Smooth muscle cell (in vitro differentiated cells): ENCODE measurements at regions not wholly inside any gene's neighbourhood (a gene's known extent, or its start where the extent isn't known, plus 50 kb on each side); places are given as distances from the start of the nearest gene placed in this dataset.

Experiments
- DNase-seq: peaks from one replicate; lab custom pipeline; 2025; ENCODE audit not compliant: unreplicated experiment; lab: John Stamatoyannopoulos, UW
- H2AFZ ChIP-seq: fragments of 200-600 bp; sonication (generic); 2 replicates; pipeline ENCODE4 v1.6.0; 2016; ENCODE audit warnings: antibody characterized with exemption, low read depth, mild to moderate bottlenecking
- H3F3A ChIP-seq: fragments of 200-600 bp; sonication (generic); 2 replicates; pipeline ENCODE4 v1.6.0; 2017; ENCODE audit warnings: antibody characterized with exemption, low read depth
- H3K27ac ChIP-seq: fragments of 200-600 bp; sonication (generic); 2 replicates; pipeline ENCODE4 v1.5.1; 2016; ENCODE audit warnings: low read depth, mild to moderate bottlenecking
- H3K27me3 ChIP-seq: fragments of 200-600 bp; sonication (generic); 2 replicates; pipeline ENCODE4 v1.6.1; 2016; ENCODE audit warnings: low read depth, mild to moderate bottlenecking
- H3K36me3 ChIP-seq: fragments of 200-600 bp; sonication (generic); 2 replicates; pipeline ENCODE4 v1.5.1; 2016; ENCODE audit warnings: low read depth
- H3K4me1 ChIP-seq: fragments of 200-600 bp; sonication (generic); 2 replicates; pipeline ENCODE4 v1.5.1; 2016; ENCODE audit warnings: low read depth
- H3K4me2 ChIP-seq: fragments of 200-600 bp; sonication (generic); 2 replicates; pipeline ENCODE4 v1.6.0; 2016; ENCODE audit warnings: mild to moderate bottlenecking
- H3K4me3 ChIP-seq: fragments of 200-600 bp; sonication (generic); 2 replicates; pipeline ENCODE4 v1.5.1; 2016; ENCODE audit warnings: mild to moderate bottlenecking
- H3K79me2 ChIP-seq: fragments of 200-600 bp; sonication (generic); 2 replicates; pipeline ENCODE4 v1.6.0; 2016; ENCODE audit warnings: low read depth, mild to moderate bottlenecking
- H3K9ac ChIP-seq: fragments of 200-600 bp; sonication (generic); 2 replicates; pipeline ENCODE4 v1.6.0; 2016; ENCODE audit warnings: low read depth
- H3K9me3 ChIP-seq: fragments of 200-600 bp; sonication (generic); replicated peaks from 2 replicates; pipeline ENCODE4 v1.5.1; 2016; ENCODE audit warnings: low read depth
- H4K20me1 ChIP-seq: fragments of 200-600 bp; sonication (generic); 2 replicates; pipeline ENCODE4 v1.6.0; 2016; ENCODE audit warnings: low read depth
- WGBS: methylation state at CpG from one replicate; pipeline ENCODE4 v1.1.7; 2016; ENCODE audit warnings: low lambda C conversion rate; 5-methylcytosine and 5-hydroxymethylcytosine counted together
- TF ChIP-seq, protein P1 (sequence below): fragments of 200-600 bp; sonication (generic); IDR thresholded peaks from 2 replicates; pipeline ENCODE4 v1.5.1; 2017; ENCODE audit warnings: borderline replicate concordance, mild to moderate bottlenecking, antibody characterized with exemption; ENCODE audit not compliant: insufficient read depth, poor library complexity, severe bottlenecking

DNA sequence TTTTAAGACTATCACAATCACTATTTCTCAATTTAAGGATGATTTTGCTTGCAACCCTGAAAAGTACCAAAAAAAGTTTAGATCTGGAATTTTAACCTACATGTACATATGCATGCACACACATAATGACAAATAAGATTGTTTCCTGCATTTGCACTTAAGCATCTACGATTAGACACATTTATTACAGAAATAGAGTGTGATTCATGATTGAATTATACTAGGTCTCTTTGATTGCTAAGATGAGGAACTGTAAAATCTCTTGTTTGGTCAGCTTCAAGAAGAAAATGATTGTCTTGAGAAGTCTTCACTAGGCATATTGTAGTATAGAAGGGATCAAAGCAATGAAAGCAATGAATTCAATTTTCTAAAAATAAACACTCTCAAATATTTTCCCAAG, 185.9 kb upstream of the AGR3 start:
- Histone ChIP-seq H3K79me2 (no peaks in the 10 kb centered on the region), H2AFZ (peak overlapping the region; percentile 6), H3K36me3 (no peaks in the 10 kb centered on the region), H4K20me1 (no peaks in the 10 kb centered on the region), H3K27me3 (no peaks in the 10 kb centered on the region), H3K27ac (no peak overlapping the region), H3K9me3 (no peaks in the 10 kb centered on the region), H3K4me2 (peak overlapping the region; percentile 33), H3K4me3 (no peak overlapping the region), H3K4me1 (peaks cover 5% of the 10 kb centered on the region), H3K9ac (no peak overlapping the region), H3F3A (peaks cover 7% of the 10 kb centered on the region)
- 93% methylated on average over 1 of the region's 1 CpG for WGBS
- TF ChIP-seq, protein P1, sequence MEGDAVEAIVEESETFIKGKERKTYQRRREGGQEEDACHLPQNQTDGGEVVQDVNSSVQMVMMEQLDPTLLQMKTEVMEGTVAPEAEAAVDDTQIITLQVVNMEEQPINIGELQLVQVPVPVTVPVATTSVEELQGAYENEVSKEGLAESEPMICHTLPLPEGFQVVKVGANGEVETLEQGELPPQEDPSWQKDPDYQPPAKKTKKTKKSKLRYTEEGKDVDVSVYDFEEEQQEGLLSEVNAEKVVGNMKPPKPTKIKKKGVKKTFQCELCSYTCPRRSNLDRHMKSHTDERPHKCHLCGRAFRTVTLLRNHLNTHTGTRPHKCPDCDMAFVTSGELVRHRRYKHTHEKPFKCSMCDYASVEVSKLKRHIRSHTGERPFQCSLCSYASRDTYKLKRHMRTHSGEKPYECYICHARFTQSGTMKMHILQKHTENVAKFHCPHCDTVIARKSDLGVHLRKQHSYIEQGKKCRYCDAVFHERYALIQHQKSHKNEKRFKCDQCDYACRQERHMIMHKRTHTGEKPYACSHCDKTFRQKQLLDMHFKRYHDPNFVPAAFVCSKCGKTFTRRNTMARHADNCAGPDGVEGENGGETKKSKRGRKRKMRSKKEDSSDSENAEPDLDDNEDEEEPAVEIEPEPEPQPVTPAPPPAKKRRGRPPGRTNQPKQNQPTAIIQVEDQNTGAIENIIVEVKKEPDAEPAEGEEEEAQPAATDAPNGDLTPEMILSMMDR, result no peak
- DNase-seq, result no peak

DNA sequence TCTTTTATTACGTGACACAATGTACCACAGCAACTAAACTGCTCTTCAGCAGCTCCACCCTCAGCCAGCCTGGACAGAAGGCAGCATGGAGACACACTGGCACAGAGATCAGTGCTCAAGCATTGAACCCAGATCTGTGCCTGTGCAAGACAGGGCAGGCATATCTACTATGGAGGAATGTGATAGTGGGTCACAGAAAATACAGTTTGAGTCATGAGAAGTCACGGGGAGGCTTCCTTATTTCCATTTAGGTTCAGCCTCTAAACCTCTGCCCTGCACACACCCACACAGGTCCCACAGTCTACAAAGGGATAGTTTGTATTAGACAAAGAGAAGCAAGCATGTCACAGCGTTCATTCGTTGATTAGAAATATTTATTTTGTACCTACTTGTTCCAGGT, 187.4 kb upstream of the AGR3 start:
- Histone ChIP-seq H2AFZ (peak overlapping the region; percentile 16), H3K27ac (no peak overlapping the region), H4K20me1 (no peaks in the 10 kb centered on the region), H3K4me1 (peaks cover 5% of the 10 kb centered on the region), H3K4me2 (no peak overlapping the region), H3K9me3 (no peaks in the 10 kb centered on the region), H3K4me3 (no peak overlapping the region), H3K27me3 (no peaks in the 10 kb centered on the region), H3K9ac (no peak overlapping the region), H3F3A (peaks cover 7% of the 10 kb centered on the region), H3K36me3 (no peaks in the 10 kb centered on the region), H3K79me2 (no peaks in the 10 kb centered on the region)
- TF ChIP-seq, protein P1, result no peak
- DNase-seq, result no peak
- WGBS, result 68% methylated on average over 4 of the region's 4 CpGs

DNA sequence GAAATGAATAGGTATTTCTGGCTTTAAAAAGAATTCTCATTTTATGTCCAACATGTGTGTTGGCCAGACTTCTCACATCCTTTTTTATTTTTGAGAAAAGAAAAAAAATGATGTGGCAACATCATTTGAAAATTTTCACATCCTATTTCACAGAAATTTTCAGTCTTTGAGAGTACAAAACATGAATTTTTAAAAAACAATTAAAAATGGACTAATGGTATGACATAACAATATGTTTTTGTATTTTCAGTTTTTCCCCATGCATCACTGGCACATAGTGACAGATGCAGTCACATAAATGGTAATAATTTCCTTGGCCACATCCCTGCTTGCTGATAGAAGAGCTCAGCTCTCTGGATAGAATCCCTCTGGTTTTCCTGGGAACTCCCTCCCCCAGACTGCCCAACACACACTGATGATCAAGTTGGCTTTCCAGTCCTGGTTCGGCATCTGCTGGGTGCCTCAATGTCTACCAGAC, 188.5 kb upstream of the AGR3 start:
- WGBS, result 40% methylated on average over 1 of the region's 1 CpG
- H3K4me1 ChIP-seq, result peaks cover 5% of the 10 kb centered on the region
- H3K79me2 ChIP-seq, result no peaks in the 10 kb centered on the region
- H3K27ac ChIP-seq, result no peak overlapping the region
- H3K27me3 ChIP-seq, result no peaks in the 10 kb centered on the region
- no peaks in the 10 kb centered on the region for H3K9me3 ChIP-seq
- no peak overlapping the region for H2AFZ ChIP-seq
- no peak for DNase-seq
- no peaks in the 10 kb centered on the region for H4K20me1 ChIP-seq
- H3K9ac ChIP-seq, result no peak overlapping the region
- no peaks in the 10 kb centered on the region for H3K36me3 ChIP-seq
- no peak overlapping the region for H3K4me2 ChIP-seq
- H3F3A ChIP-seq, result peaks cover 7% of the 10 kb centered on the region
- H3K4me3 ChIP-seq, result no peak overlapping the region
- TF ChIP-seq, protein P1, result no peak

DNA sequence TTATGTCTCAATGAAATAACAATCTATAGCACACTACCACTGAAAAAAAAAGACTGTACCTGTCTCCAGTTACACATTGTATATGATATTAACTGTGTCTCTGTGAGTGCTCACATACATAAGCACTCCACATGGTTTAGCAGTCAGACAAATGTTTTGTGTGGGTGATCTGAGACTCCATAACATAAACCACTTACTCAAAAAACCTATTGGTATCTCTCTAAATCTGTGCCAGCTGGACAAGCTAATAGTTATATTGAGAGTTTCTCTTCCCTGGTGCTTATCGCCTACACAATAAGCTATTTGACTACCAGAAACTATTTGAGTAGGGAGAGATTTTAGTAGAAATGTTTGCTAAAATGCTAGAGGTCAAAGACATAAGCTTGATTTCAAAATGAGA, 190.1 kb upstream of the AGR3 start:
- H3F3A ChIP-seq, result peaks cover 7% of the 10 kb centered on the region
- H3K36me3 ChIP-seq, result no peaks in the 10 kb centered on the region
- H3K79me2 ChIP-seq, result no peaks in the 10 kb centered on the region
- WGBS, result 71% methylated on average over 1 of the region's 1 CpG
- H3K27me3 ChIP-seq, result no peaks in the 10 kb centered on the region
- H3K4me1 ChIP-seq, result peaks cover 5% of the 10 kb centered on the region
- H3K4me3 ChIP-seq, result no peak overlapping the region
- TF ChIP-seq, protein P1, result no peak
- no peaks in the 10 kb centered on the region for H3K9me3 ChIP-seq
- no peak overlapping the region for H3K27ac ChIP-seq
- DNase-seq, result no peak
- no peak overlapping the region for H3K4me2 ChIP-seq
- no peaks in the 10 kb centered on the region for H4K20me1 ChIP-seq
- no peak overlapping the region for H3K9ac ChIP-seq
- no peak overlapping the region for H2AFZ ChIP-seq
